Heart left ventricle (tissue), 16 donors: ENCODE measurements at regions not wholly inside any gene's neighbourhood (a gene's known extent, or its start where the extent isn't known, plus 50 kb on each side); places are given as distances from the start of the nearest gene placed in this dataset.

Experiments used
- ATAC-seq, 4 donors: fragments of 200-7000 bp; cut with Tn5 transposase; one replicate each; pipeline ENCODE4 v1.9.1; 2020 to 2022; ENCODE audit warnings: moderate library complexity in 4 of 4, mild to moderate bottlenecking in 3 of 4, moderate number of reproducible peaks in 1 of 4
- DNase-seq, 5 donors: peaks; one replicate each; pipeline ENCODE4 v3.0.0-alpha.2; 2020
- H3K27ac ChIP-seq, 12 donors: fragments of 200-600 bp; sonication (generic) in 4 of 12; one replicate each; pipeline versions ENCODE4 v1.5.0 to v1.8.0; 2016 to 2022; ENCODE audit warnings: mild to moderate bottlenecking in 2 of 12
- H3K27me3 ChIP-seq, 9 donors: fragments of 200-600 bp; sonication (generic) in 2 of 9; one replicate each; pipeline versions ENCODE4 v1.5.1 to v1.8.0; 2016 to 2022; ENCODE audit warnings: mild to moderate bottlenecking in 3 of 9
- H3K36me3 ChIP-seq, 9 donors: fragments of 200-600 bp; sonication (generic) in 2 of 9; one replicate each; pipeline versions ENCODE4 v1.5.0 to v1.8.0; 2018 to 2022; ENCODE audit warnings: mild to moderate bottlenecking in 2 of 9
- H3K4me1 ChIP-seq, 12 donors: fragments of 200-600 bp; sonication (generic) in 4 of 12; one replicate each; pipeline versions ENCODE4 v1.5.0 to v1.8.0; 2016 to 2022; ENCODE audit warnings: mild to moderate bottlenecking in 3 of 12
- H3K4me3 ChIP-seq, 12 donors: fragments of 200-600 bp; sonication (generic) in 4 of 12; one replicate each; pipeline versions ENCODE4 v1.5.0 to v1.8.0; 2017 to 2022; ENCODE audit warnings: mild to moderate bottlenecking in 9 of 12, moderate library complexity in 4 of 12
- H3K9me3 ChIP-seq, 12 donors: fragments of 200-600 bp; sonication (generic) in 4 of 12; one replicate each; pipeline versions ENCODE4 v1.5.0 to v1.8.0; 2016 to 2022; ENCODE audit warnings: mild to moderate bottlenecking in 1 of 12
- CTCF ChIP-seq, 12 donors: fragments of 200-600 bp; sonication (generic) in 4 of 12; IDR thresholded peaks; one replicate each; pipeline versions ENCODE4 v1.5.0 to v1.8.0; 2018 to 2022; ENCODE audit warnings: antibody characterized with exemption in 12 of 12, mild to moderate bottlenecking in 5 of 12
- POLR2A ChIP-seq, 2 donors: fragments of 450-650 bp; IDR thresholded peaks; one replicate each; pipeline ENCODE4 v1.6.1; 2017; ENCODE audit warnings: antibody characterized with exemption in 2 of 2, mild to moderate bottlenecking in 2 of 2, moderate library complexity in 2 of 2
- WGBS, 4 donors: extraction: QIAGEN DNeasy Blood & Tissue Kit in 2 of 4; methylation state at CpG; one replicate each; pipeline versions ENCODE4 v1.1.5 to v1.1.7; 2013 to 2018; 5-methylcytosine and 5-hydroxymethylcytosine counted together
- intact Hi-C, 10 donors: fragments of 100-400 bp; cut with DNase I; formaldehyde crosslinking; loops; one replicate each; pipeline versions ENCODE4 v1.11.1 to v1.14.2; 2022
- donor health status: ischemic (EF 13 %, LVEDD 7.1; RV severe dilation, severe dysfunction).
- donor health status: healthy with polysubstance abuse.
- donor health status: DM: no; HTN: yes; CAD: no.
- donor health status: DM: no; HTN: no; CAD: no.
- donor health status: ischemic (EF 25% LVEDD 6.9; RV normal size, moderate dysfunction).
- donor health status: ischemic (EF 25% LVEDD 5.7; RV mildly dilated, moderate dysfunction).
- donor health status: healthy.
- donor health status: DM: yes; HTN: yes; CAD: no.
- donor health status: ischemic (EF 35%, LVEDD 5.7; RV mildly dilated, moderate dysfunction).
- donor health status: nonischemic (EF 11% LVEDD 7.7; RV severe dilation, severe dysfunction).
- donor health status: DM: yes; HTN: yes; CAD: no.
- donor health status: PGD.
- donor health status: ischemic (EF 29% LVEDD 5.4; RV normal size, mild dysfunction).
- donor health status: nonischemic (EF 23%, LVEDD 6.1; RV moderate dilation, normal function).

GRCh38 chr6:81439417-81439816 lies 313.1 kb downstream of the TENT5A start:
- Histone ChIP-seq H3K27ac (no peak overlapping the region), H3K36me3 (no peaks in the 10 kb centered on the region), H3K4me3 (no peak overlapping the region), H3K9me3 (peaks cover 0 to 38% (median 26%) of the 10 kb centered on the region in 12 donors), H3K27me3 (no peaks in the 10 kb centered on the region), H3K4me1 (no peaks in the 10 kb centered on the region)
- intact Hi-C loops = no loop called here
- ATAC-seq (no peak), DNase-seq (no peak)
- TF ChIP-seq CTCF (IDR thresholded peaks at IDR 0.05) (no peak), POLR2A (IDR thresholded peaks at IDR 0.05) (no peak)
- WGBS, 4 donors = 73 to 86% (median 75%) methylated on average over 2 of the region's 2 CpGs

DNA sequence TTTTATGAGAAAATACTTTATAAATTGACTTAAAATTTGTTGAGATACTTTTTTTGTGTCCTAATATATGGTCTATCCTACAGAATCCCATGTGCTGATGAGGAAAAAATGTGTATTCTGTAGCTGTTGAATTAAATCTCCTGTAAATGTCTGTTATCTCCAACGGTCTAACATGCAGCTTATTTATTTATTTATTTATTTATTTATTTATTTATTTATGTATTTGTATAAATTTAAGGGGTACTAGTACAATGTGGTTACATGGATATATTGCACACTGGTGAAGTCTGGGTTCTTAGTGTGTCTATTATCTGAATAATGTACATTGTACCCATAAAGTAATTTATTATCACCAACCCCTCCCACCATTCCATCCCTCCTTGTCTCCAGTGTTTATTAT lies 315.5 kb downstream of the TENT5A start:
- Histone ChIP-seq H3K4me1 (no peaks in the 10 kb centered on the region), H3K9me3 (peaks cover 0 to 38% (median 26%) of the 10 kb centered on the region in 12 donors), H3K36me3 (no peaks in the 10 kb centered on the region), H3K27me3 (no peaks in the 10 kb centered on the region), H3K4me3 (no peak overlapping the region), H3K27ac (no peak overlapping the region)
- ATAC-seq (no peak), DNase-seq (no peak)
- TF ChIP-seq CTCF (IDR thresholded peaks at IDR 0.05) (no peak), POLR2A (IDR thresholded peaks at IDR 0.05) (no peak)
- intact Hi-C loops = no loop called here
- 53 to 72% (median 57%) methylated on average over 1 of the region's 1 CpG for WGBS, 4 donors

DNA sequence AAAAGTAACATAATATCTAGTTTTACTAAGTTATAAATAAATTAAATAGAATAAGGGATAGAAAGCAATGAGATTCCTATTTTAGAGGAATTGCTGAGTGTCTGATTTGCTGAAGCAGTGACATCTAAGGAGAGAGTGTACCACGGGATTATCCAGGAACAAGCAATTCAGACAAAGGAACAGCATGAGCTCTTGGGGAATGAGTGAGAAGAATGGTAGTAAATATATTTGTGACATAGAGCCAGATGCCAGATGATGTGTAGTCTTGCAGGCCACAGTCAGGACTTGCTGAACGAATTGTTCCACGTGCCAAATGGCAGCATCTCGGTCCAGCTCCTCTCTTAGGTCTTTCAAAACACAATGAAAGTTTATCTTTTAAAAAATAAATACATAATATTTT lies 339.2 kb downstream of the TENT5A start:
- no peaks in the 10 kb centered on the region for H3K27me3 ChIP-seq
- ATAC-seq = no peak
- no peak overlapping the region for H3K4me3 ChIP-seq
- no peak for DNase-seq
- intact Hi-C loops = no loop called here
- TF ChIP-seq POLR2A (IDR thresholded peaks at IDR 0.05) = no peak
- TF ChIP-seq CTCF (IDR thresholded peaks at IDR 0.05) = no peak
- WGBS, 4 donors = 79 to 85% (median 79%) methylated on average over 4 of the region's 4 CpGs
- no peaks in the 10 kb centered on the region for H3K4me1 ChIP-seq
- H3K36me3 ChIP-seq = no peaks in the 10 kb centered on the region
- H3K9me3 ChIP-seq = peaks cover 0 to 4% (median 0%) of the 10 kb centered on the region in 12 donors
- H3K27ac ChIP-seq = no peak overlapping the region

GRCh38 chr6:81401970-81402690 lies 350.4 kb downstream of the TENT5A start:
- 68 to 75% (median 73%) methylated on average over 3 of the region's 3 CpGs for WGBS, 4 donors
- DNase-seq = no peak
- TF ChIP-seq POLR2A (IDR thresholded peaks at IDR 0.05) (no peak), CTCF (IDR thresholded peaks at IDR 0.05) (no peak)
- intact Hi-C loops = no loop called here
- Histone ChIP-seq H3K9me3 (peaks cover 0 to 15% (median 0%) of the 10 kb centered on the region in 12 donors), H3K4me3 (no peak overlapping the region), H3K27me3 (no peaks in the 10 kb centered on the region), H3K36me3 (no peaks in the 10 kb centered on the region), H3K27ac (peak overlapping the region in 4 of 12 donors; percentile 33 to 59 (median 46)), H3K4me1 (peaks cover 0 to 16% (median 9%) of the 10 kb centered on the region in 12 donors)
- ATAC-seq = peak; percentile 64 to 91 (median 76)
